ENCODE measurements at regions not wholly inside any gene's neighbourhood (a gene's known extent, or its start where the extent isn't known, plus 50 kb on each side); places are given as distances from the start of the nearest gene placed in this dataset.

GRCh38 chr2:47300609-47301276, 68.4 kb upstream of the EPCAM start:
- no peak overlapping the region for H3K4me3 ChIP-seq (ENCODE audit: control insufficient read depth in 2 of 3, extremely low read depth in 1 of 3, insufficient read depth in 2 of 3, low read depth in 1 of 3, low read length in 3 of 3)
- no peaks in the 10 kb centered on the region for H3K36me3 ChIP-seq (ENCODE audit: control insufficient read depth in 2 of 2, extremely low read depth in 1 of 2, insufficient read depth in 2 of 2, low read length in 2 of 2)
- no peak overlapping the region for H3K9ac ChIP-seq (ENCODE audit: control insufficient read depth, extremely low read depth, insufficient read depth, low read length)
- H3K27me3 ChIP-seq (ENCODE audit: control insufficient read depth, extremely low read depth, insufficient read depth, low read length): peaks cover 10% of the 10 kb centered on the region
- no peak overlapping the region for H2AFZ ChIP-seq (ENCODE audit: control insufficient read depth, low read length)
- FAIRE-seq (no peak), DNase-seq (ENCODE audit: low read depth, low spot score) (no peak)
- no peak overlapping the region for H3K27ac ChIP-seq (ENCODE audit: control insufficient read depth, insufficient read depth, low read length)
- H3K9me3 ChIP-seq (ENCODE audit: control insufficient read depth, low read depth, low read length): no peaks in the 10 kb centered on the region
- H3K4me2 ChIP-seq (ENCODE audit: control insufficient read depth, extremely low read depth, insufficient read depth, low read depth, low read length): no peak overlapping the region
- dilution Hi-C loops (cut with MboI; ENCODE audit: extremely low pct_ligation_motif_present, low sequenced_read_pairs): no loop called here
- H4K20me1 ChIP-seq (ENCODE audit: control insufficient read depth, extremely low read depth, insufficient read depth, low read length): no peaks in the 10 kb centered on the region
- no peaks in the 10 kb centered on the region for H3K79me2 ChIP-seq (ENCODE audit: control insufficient read depth, insufficient read depth, low read length)
- no peaks in the 10 kb centered on the region for H3K9me1 ChIP-seq (ENCODE audit: control insufficient read depth, extremely low read depth, insufficient read depth, low read length)
- peaks cover 3% of the 10 kb centered on the region for H3K4me1 ChIP-seq (ENCODE audit: control insufficient read depth, extremely low read depth, insufficient read depth, low read length)
- no peak for TF ChIP-seq CTCF (optimal IDR thresholded peaks at IDR 0.05 in 1 of 3, IDR thresholded peaks at IDR 0.05 in 1 of 3, conservative IDR thresholded peaks at IDR 0.05 in 1 of 3; ENCODE audit: extremely low read depth in 1 of 3, insufficient read depth in 2 of 3, low read length in 3 of 3)
- TF ChIP-seq EZH2 (IDR thresholded peaks at IDR 0.05; ENCODE audit: low read length): no peak

GRCh38 chr2:47300081-47300480, 69.0 kb upstream of the EPCAM start:
- H3K4me3 ChIP-seq (ENCODE audit: control insufficient read depth in 2 of 3, extremely low read depth in 1 of 3, insufficient read depth in 2 of 3, low read depth in 1 of 3, low read length in 3 of 3): no peak overlapping the region
- no peaks in the 10 kb centered on the region for H3K9me3 ChIP-seq (ENCODE audit: control insufficient read depth, low read depth, low read length)
- no peak overlapping the region for H2AFZ ChIP-seq (ENCODE audit: control insufficient read depth, low read length)
- H3K9me1 ChIP-seq (ENCODE audit: control insufficient read depth, extremely low read depth, insufficient read depth, low read length): no peaks in the 10 kb centered on the region
- H3K9ac ChIP-seq (ENCODE audit: control insufficient read depth, extremely low read depth, insufficient read depth, low read length): no peak overlapping the region
- peaks cover 3% of the 10 kb centered on the region for H3K4me1 ChIP-seq (ENCODE audit: control insufficient read depth, extremely low read depth, insufficient read depth, low read length)
- DNase-seq (ENCODE audit: low read depth, low spot score) (no peak), FAIRE-seq (no peak)
- no peak overlapping the region for H3K27ac ChIP-seq (ENCODE audit: control insufficient read depth, insufficient read depth, low read length)
- no peak for TF ChIP-seq CTCF (optimal IDR thresholded peaks at IDR 0.05 in 1 of 3, IDR thresholded peaks at IDR 0.05 in 1 of 3, conservative IDR thresholded peaks at IDR 0.05 in 1 of 3; ENCODE audit: extremely low read depth in 1 of 3, insufficient read depth in 2 of 3, low read length in 3 of 3)
- TF ChIP-seq EZH2 (IDR thresholded peaks at IDR 0.05; ENCODE audit: low read length): no peak
- H3K79me2 ChIP-seq (ENCODE audit: control insufficient read depth, insufficient read depth, low read length): no peaks in the 10 kb centered on the region
- H3K27me3 ChIP-seq (ENCODE audit: control insufficient read depth, extremely low read depth, insufficient read depth, low read length): peaks cover 10% of the 10 kb centered on the region
- no peak overlapping the region for H3K4me2 ChIP-seq (ENCODE audit: control insufficient read depth, extremely low read depth, insufficient read depth, low read depth, low read length)
- H3K36me3 ChIP-seq (ENCODE audit: control insufficient read depth in 2 of 2, extremely low read depth in 1 of 2, insufficient read depth in 2 of 2, low read length in 2 of 2): no peaks in the 10 kb centered on the region
- no peaks in the 10 kb centered on the region for H4K20me1 ChIP-seq (ENCODE audit: control insufficient read depth, extremely low read depth, insufficient read depth, low read length)
- dilution Hi-C loops (cut with MboI; ENCODE audit: extremely low pct_ligation_motif_present, low sequenced_read_pairs): no loop called here
